KBM-7 (cell line): ENCODE measurements at regions not wholly inside any gene's neighbourhood (a gene's known extent, or its start where the extent isn't known, plus 50 kb on each side); places are given as distances from the start of the nearest gene placed in this dataset.

Source experiments
- DNase-seq: peaks from one replicate; pipeline ENCODE4 v3.0.0-alpha.2; 2015
- in situ Hi-C: fragments of 300-500 bp; cut with MboI; formaldehyde crosslinking; loops from 2 replicates; pipeline ENCODE4 v1.14.3; 2020; ENCODE audit warnings: low sequenced_read_pairs, low pct_unique_long_range_greater_than_20kb, mixed read lengths

GRCh38 chr2:16125614-16126516 is 185.5 kb downstream of the MYCN start:
- in situ Hi-C loops: no loop called here
- DNase-seq: no peak

- DNase-seq: no peak
- in situ Hi-C loops: no loop called here
Measured at GRCh38 chr2:16124881-16125613, 184.7 kb downstream of the MYCN start.

GRCh38 chr2:16123856-16124780 is 183.8 kb downstream of the MYCN start:
- DNase-seq: no peak
- in situ Hi-C loops: no loop called here

GRCh38 chr2:16123421-16123820 is 183.1 kb downstream of the MYCN start:
- no peak for DNase-seq
- in situ Hi-C loops: no loop called here

- no peak for DNase-seq
- in situ Hi-C loops: no loop called here
Measured at GRCh38 chr2:16122556-16122955, 182.2 kb downstream of the MYCN start.

DNA sequence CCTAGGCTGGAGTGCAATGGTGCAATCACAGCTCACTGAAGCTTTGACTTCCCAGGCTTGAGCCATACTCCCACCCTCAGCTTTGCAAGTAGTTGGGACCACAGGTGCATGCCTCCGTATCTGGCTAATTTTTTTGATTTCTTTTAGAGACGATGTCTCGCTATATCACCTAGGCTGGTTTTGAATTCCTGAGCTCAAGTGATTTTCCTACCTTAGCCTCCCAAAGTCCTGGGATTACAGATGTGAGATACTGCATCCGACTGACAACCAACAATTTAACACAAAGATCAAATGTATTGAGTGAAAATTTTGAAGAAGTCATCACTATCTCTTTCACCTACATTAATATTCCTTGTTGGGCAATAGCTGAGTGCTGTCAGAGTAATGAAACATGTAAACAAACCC is 181.6 kb downstream of the MYCN start:
- DNase-seq: no peak
- in situ Hi-C loops: no loop called here

GRCh38 chr2:16121231-16121985 is 181.1 kb downstream of the MYCN start:
- DNase-seq: no peak

DNA sequence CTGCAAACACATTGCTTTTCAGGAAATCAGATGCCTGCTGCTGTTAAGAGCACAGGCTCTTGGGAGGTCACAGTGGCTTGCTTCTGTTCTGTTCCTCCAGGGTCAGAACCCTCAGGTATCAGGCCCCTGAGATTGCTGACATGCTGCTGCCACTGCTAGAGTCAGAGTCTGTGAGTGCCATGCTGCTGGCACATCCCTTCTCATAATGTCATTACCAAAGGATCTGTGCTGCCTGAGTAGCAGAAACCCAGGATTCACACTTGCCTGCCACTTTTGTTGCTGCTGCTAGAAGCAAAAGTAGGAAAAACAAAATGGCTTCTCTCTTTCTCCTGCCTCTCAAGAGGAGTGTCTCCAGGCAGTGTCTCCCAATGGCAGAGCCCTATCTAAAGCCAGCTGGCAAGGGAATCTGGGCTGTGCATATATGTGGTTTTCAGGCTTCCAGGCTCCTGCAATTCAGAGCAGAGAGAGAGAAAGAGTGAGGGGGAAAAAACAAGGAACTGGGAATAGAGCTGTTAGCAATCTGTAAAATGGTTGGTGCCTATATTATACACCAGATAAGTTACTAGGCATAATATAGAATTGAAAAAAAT is 180.3 kb downstream of the MYCN start:
- in situ Hi-C loops: no loop called here
- no peak for DNase-seq

More at GRCh38 chr2:16121231-16121985, 181.1 kb downstream of the MYCN start:
- in situ Hi-C loops: no loop called here

DNA sequence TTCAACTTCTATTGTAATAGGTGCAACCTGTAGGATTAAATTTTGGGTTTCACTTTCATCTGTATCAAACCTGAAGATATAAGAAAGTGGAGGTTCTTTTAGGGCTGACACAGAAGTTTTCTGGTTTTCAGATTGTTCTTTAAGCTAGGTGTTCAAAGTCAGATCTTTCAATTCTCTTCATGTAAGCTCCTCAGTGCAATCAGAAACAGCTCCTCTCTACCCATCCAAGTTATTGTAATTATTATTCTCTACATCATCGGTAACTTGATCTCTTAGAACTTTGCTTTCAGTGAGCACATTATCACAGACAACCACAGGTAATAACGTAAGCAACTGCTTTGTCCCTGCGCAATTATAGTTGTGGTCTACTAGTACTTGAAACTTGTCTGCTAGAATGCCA is 179.4 kb downstream of the MYCN start:
- DNase-seq: no peak
- in situ Hi-C loops: no loop called here

- no peak for DNase-seq
- in situ Hi-C loops: no loop called here
Measured at GRCh38 chr2:16118611-16119590, 178.6 kb downstream of the MYCN start.

DNA sequence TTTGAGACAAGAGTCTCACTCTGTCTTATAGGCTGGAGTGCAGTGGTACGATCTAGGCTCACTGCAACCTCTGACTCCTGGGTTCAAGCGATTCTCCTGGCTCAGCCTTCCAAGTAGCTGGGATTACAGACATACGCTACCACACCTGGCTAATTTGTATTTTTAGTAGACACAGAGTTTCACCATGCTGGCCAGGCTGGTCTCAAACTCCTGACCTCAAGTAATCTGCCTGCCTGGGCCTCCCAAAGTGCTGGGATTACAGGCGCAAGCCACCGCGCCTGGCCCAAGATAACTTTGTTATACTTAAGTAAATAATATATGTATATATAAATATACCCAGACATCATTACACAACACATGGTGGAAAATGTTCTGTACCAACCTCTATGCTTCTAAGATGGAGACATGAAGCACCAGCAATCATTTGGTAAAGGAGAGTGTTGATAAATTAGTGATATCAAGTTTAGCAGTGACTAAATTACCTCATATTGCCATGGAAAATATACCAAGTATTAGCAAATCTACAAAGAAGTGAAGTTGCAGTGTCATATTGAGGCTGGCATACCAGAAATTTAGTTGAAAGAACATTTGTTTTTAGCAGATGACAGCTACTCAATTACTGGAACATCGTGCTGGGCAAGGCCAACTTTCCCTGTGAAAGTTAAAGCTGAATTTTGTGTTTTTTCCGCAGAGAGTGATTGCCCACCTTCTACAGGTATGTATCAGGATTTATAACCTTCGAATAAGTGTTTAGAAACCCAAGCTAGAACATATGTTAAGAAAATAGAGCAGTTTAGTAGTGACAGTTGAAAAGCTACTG is 177.7 kb downstream of the MYCN start:
- no peak for DNase-seq
- in situ Hi-C loops: no loop called here

DNA sequence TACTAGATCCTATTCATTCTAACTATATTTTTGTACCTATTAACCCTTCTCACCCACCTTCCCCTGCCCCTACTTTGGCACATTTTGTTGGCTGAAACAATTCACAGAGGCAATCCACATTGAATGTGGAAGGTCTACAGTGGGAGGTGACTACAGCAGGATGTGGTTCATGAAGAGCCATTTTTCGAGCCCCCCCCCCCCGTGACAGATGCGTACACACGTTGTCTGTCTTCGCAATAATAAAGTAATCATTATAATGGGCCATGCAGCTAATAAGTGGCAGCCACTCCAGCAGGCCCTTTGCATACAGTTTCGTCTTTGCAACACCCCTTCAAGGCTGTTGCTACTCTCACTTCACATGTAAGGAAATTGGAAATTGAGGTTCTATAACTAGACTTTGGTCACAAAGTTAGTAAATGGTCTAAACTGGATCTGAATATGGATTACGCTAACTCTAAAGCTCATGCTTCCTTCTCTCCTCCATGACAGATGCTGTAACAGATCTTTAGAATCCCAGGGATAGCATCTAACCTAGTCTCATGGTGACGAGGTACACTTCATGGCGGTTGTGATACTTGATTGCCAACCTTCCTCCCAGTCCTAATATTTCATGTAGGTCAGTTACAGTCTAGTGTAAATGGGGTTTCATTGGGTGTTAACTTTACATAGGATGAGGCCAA is 176.8 kb downstream of the MYCN start:
- in situ Hi-C loops: no loop called here

DNA sequence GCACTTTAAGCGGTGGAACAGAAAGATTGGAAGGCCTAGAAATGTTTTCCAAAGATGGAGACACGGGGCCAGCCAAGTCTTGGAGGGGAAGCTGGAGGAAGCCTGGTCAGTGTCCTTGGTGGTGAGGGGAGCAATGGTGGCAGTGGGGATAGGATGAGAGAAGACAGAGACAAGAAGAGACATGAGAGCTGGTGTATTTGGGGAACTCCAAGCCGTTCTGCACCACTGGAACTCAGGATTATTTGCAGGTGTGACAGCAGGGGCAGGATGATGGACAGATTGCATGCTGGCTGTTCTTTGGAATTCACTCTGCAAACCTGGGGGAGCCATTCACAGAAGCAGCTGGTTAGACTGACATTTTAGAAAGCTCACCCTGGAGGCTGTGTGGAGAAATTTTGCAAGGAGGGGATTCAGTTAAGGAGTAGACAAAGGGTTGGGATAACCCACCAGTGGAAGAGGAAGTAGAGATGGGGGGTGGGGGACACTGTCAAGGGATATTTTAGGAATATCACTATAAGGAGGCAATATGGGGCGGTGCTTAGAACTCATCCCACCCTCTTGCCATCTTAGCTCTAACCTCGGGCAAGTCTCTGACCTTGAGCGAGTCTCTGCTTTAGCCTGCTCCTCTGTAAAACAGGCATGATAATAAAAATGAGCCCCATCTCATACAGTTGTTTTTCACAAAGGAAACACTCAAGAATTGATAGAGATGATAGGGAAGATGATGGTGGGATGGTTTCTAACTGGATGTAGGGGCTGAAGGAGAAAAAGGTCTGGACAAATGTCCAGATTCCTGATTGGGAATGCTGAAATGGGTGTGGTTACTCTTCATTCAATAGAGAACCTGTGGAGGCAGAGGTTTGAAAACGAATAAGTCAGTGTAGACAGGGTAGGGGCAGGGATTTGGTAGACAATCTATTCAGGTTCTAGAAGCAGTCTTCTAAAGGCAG is 175.8 kb downstream of the MYCN start:
- in situ Hi-C loops: no loop called here
- DNase-seq: no peak

More for the DNA sequence above, 176.8 kb downstream of the MYCN start:
- DNase-seq: no peak

GRCh38 chr2:16115291-16115690 is 174.9 kb downstream of the MYCN start:
- in situ Hi-C loops: no loop called here
- no peak for DNase-seq

DNA sequence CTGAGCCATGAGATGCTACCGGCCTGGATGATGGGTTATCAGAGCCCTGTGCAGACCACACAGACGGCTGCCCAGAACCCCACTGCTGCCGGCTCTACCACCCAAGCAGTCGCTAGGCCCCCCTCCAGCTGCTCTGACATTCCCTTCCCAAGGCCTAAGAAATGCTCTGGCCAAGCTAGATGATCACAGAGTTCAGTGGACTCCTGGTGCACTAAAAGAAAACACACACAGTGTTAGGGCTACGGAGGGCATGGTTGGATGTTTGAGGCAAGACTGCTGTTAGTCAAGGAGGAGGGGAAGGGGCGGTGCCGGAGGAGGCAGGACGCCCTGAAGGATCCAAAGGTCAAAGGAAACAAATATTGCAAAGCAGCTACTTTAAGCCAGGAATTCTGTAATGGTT is 174.5 kb downstream of the MYCN start:
- DNase-seq: no peak
- in situ Hi-C loops: no loop called here
